HEK293T (cell line): ENCODE measurements at regions not wholly inside any gene's neighbourhood (a gene's known extent, or its start where the extent isn't known, plus 50 kb on each side); places are given as distances from the start of the nearest gene placed in this dataset.

Source experiments
- FOXK2 ChIP-seq: fragments of 450-650 bp; IDR thresholded peaks from 2 replicates; pipeline ENCODE4 v1.6.1; 2016; ENCODE audit warnings: mild to moderate bottlenecking
- SP1 ChIP-seq: fragments of 450-650 bp; IDR thresholded peaks from 2 replicates; pipeline ENCODE4 v1.6.1; 2017

- TF ChIP-seq SP1, result no peak
- no peak for TF ChIP-seq FOXK2
These were observed 146.2 kb upstream of the KLF4 start for GRCh38 chr9:107635803-107636174.
